Thyroid gland (tissue), 4 donors: ENCODE measurements at regions not wholly inside any gene's neighbourhood (a gene's known extent, or its start where the extent isn't known, plus 50 kb on each side); places are given as distances from the start of the nearest gene placed in this dataset.

ENCODE experiments used
- CTCF ChIP-seq, 6 experiments: fragments of 200-600 bp in 3 of 6; fragments of 450-650 bp in 3 of 6; sonication (generic) in 3 of 6; IDR thresholded peaks; one replicate each; pipeline ENCODE4 v1.5.1; 2016 to 2019; ENCODE audit warnings: antibody characterized with exemption in 6 of 6, mild to moderate bottlenecking in 2 of 6, inconsistent platforms in 1 of 6, moderate library complexity in 1 of 6
- POLR2A ChIP-seq, 2 donors: fragments of 450-650 bp; IDR thresholded peaks; one replicate each; pipeline ENCODE4 v1.6.1; 2017; ENCODE audit warnings: antibody characterized with exemption in 2 of 2, mild to moderate bottlenecking in 2 of 2, moderate library complexity in 1 of 2

GRCh38 chr10:61051344-61051743 is 107.4 kb upstream of the RHOBTB1 start:
- TF ChIP-seq CTCF (IDR thresholded peaks at IDR 0.05) (no peak), POLR2A (IDR thresholded peaks at IDR 0.05) (no peak)
